ENCODE measurements at regions not wholly inside any gene's neighbourhood (a gene's known extent, or its start where the extent isn't known, plus 50 kb on each side); places are given as distances from the start of the nearest gene placed in this dataset.

- TF ChIP-seq CTCF (IDR thresholded peaks at IDR 0.05) (no peak), POLR2A (IDR thresholded peaks at IDR 0.05) (no peak)
Observed at GRCh38 chr9:90288275-90288639, 354.4 kb downstream of the DIRAS2 start.
